ENCODE measurements at regions not wholly inside any gene's neighbourhood (a gene's known extent, or its start where the extent isn't known, plus 50 kb on each side); places are given as distances from the start of the nearest gene placed in this dataset.

GRCh38 chr13:74569251-74569650 lies 435.0 kb upstream of the KLF12 start:
- intact Hi-C loops (cut with micrococcal nuclease; ENCODE audit: unreplicated experiment), result no loop called here
- no peak for DNase-seq (ENCODE audit: low spot score)
- BruUV-seq (replicated peaks), result no TSS peak
- no peaks in the 10 kb centered on the region for H3K27me3 ChIP-seq (replicated peaks; ENCODE audit: insufficient read depth, low read depth, low read length, poor library complexity)
- TF ChIP-seq, protein P1, sequence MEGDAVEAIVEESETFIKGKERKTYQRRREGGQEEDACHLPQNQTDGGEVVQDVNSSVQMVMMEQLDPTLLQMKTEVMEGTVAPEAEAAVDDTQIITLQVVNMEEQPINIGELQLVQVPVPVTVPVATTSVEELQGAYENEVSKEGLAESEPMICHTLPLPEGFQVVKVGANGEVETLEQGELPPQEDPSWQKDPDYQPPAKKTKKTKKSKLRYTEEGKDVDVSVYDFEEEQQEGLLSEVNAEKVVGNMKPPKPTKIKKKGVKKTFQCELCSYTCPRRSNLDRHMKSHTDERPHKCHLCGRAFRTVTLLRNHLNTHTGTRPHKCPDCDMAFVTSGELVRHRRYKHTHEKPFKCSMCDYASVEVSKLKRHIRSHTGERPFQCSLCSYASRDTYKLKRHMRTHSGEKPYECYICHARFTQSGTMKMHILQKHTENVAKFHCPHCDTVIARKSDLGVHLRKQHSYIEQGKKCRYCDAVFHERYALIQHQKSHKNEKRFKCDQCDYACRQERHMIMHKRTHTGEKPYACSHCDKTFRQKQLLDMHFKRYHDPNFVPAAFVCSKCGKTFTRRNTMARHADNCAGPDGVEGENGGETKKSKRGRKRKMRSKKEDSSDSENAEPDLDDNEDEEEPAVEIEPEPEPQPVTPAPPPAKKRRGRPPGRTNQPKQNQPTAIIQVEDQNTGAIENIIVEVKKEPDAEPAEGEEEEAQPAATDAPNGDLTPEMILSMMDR (conservative IDR thresholded peaks at IDR 0.05; ENCODE audit: low read depth, low read length), result no peak
- TF ChIP-seq EZH2 (IDR thresholded peaks at IDR 0.05; ENCODE audit: borderline replicate concordance, low read depth, low read length, poor library complexity, severe bottlenecking), result no peak
- ChIA-PET POLR2A (ENCODE audit: low non-redundant PET) (no interaction called here), CTCF (no interaction called here)
- H3K36me3 ChIP-seq (ENCODE audit: insufficient read depth, low read length, poor library complexity, severe bottlenecking), result no peaks in the 10 kb centered on the region
- no peaks in the 10 kb centered on the region for H3K4me1 ChIP-seq (ENCODE audit: insufficient read depth, low read length, poor library complexity, severe bottlenecking)
- no peaks in the 10 kb centered on the region for H3K9me3 ChIP-seq (ENCODE audit: low read depth, low read length, poor library complexity, severe bottlenecking)
- no peak overlapping the region for H3K27ac ChIP-seq (ENCODE audit: low read depth, low read length, poor library complexity, severe bottlenecking)
- H3K4me3 ChIP-seq (ENCODE audit: low read depth, low read length, poor library complexity, severe bottlenecking), result no peak overlapping the region

- BruUV-seq (replicated peaks), result no TSS peak
- CTCF ChIA-PET, result no interaction called here
- POLR2A ChIA-PET (ENCODE audit: low non-redundant PET), result no interaction called here
Observed at GRCh38 chr13:74567485-74567884, 433.3 kb upstream of the KLF12 start.

GRCh38 chr13:74562381-74562780 lies 428.2 kb upstream of the KLF12 start:
- no peak for DNase-seq (ENCODE audit: low spot score)

More at GRCh38 chr13:74567485-74567884, 433.3 kb upstream of the KLF12 start:
- intact Hi-C loops (cut with micrococcal nuclease; ENCODE audit: unreplicated experiment), result no loop called here
- DNase-seq (ENCODE audit: low spot score), result no peak
- no peaks in the 10 kb centered on the region for H3K36me3 ChIP-seq (ENCODE audit: insufficient read depth, low read length, poor library complexity, severe bottlenecking)
- H3K27ac ChIP-seq (ENCODE audit: low read depth, low read length, poor library complexity, severe bottlenecking), result no peak overlapping the region
- no peaks in the 10 kb centered on the region for H3K9me3 ChIP-seq (ENCODE audit: low read depth, low read length, poor library complexity, severe bottlenecking)
- no peak overlapping the region for H3K4me3 ChIP-seq (ENCODE audit: low read depth, low read length, poor library complexity, severe bottlenecking)
- H3K27me3 ChIP-seq (replicated peaks; ENCODE audit: insufficient read depth, low read depth, low read length, poor library complexity), result no peaks in the 10 kb centered on the region
- TF ChIP-seq, protein P1 (conservative IDR thresholded peaks at IDR 0.05; ENCODE audit: low read depth, low read length), result no peak
- no peak for TF ChIP-seq EZH2 (IDR thresholded peaks at IDR 0.05; ENCODE audit: borderline replicate concordance, low read depth, low read length, poor library complexity, severe bottlenecking)
- H3K4me1 ChIP-seq (ENCODE audit: insufficient read depth, low read length, poor library complexity, severe bottlenecking), result no peaks in the 10 kb centered on the region

More at GRCh38 chr13:74562381-74562780, 428.2 kb upstream of the KLF12 start:
- H3K4me1 ChIP-seq (ENCODE audit: insufficient read depth, low read length, poor library complexity, severe bottlenecking), result no peaks in the 10 kb centered on the region
- intact Hi-C loops (cut with micrococcal nuclease; ENCODE audit: unreplicated experiment), result no loop called here
- H3K4me3 ChIP-seq (ENCODE audit: low read depth, low read length, poor library complexity, severe bottlenecking), result no peak overlapping the region
- H3K36me3 ChIP-seq (ENCODE audit: insufficient read depth, low read length, poor library complexity, severe bottlenecking), result no peaks in the 10 kb centered on the region
- no TSS peak for BruUV-seq (replicated peaks)
- CTCF ChIA-PET, result no interaction called here
- no peak for TF ChIP-seq EZH2 (IDR thresholded peaks at IDR 0.05; ENCODE audit: borderline replicate concordance, low read depth, low read length, poor library complexity, severe bottlenecking)
- TF ChIP-seq, protein P1 (conservative IDR thresholded peaks at IDR 0.05; ENCODE audit: low read depth, low read length), result no peak
- H3K27ac ChIP-seq (ENCODE audit: low read depth, low read length, poor library complexity, severe bottlenecking), result no peak overlapping the region
- no peaks in the 10 kb centered on the region for H3K27me3 ChIP-seq (replicated peaks; ENCODE audit: insufficient read depth, low read depth, low read length, poor library complexity)
- POLR2A ChIA-PET (ENCODE audit: low non-redundant PET), result no interaction called here
- H3K9me3 ChIP-seq (ENCODE audit: low read depth, low read length, poor library complexity, severe bottlenecking), result no peaks in the 10 kb centered on the region
